ENCODE measurements at regions not wholly inside any gene's neighbourhood (a gene's known extent, or its start where the extent isn't known, plus 50 kb on each side); places are given as distances from the start of the nearest gene placed in this dataset.

GRCh38 chr5:101385276-101385675 lies 482.2 kb upstream of the ST8SIA4 start:
- H3K4me3 Mint-ChIP-seq, result no peak overlapping the region

DNA sequence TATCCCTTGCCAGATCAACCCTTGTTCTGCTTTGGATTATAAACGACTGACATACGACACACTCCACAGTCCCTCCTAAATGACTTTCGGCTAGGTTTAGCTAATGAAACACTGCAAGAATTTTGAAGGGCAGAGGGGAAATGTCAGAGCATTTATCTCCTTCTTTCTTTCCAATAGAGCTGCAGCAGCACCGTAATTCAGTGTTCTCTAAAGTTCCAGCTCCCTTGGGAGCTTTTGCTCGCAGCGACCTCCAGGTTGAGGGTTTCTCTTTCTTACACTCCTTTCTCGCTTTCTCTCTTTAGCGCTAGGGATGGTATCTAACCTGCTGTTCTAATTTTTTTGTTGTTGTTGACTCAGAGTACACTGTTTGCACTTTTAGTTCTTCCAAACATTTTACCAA lies 467.1 kb upstream of the ST8SIA4 start:
- peaks cover 13% of the 10 kb centered on the region for H3K4me1 Mint-ChIP-seq
- H3K27me3 Mint-ChIP-seq (ENCODE audit: low read depth), result no peaks in the 10 kb centered on the region
- no peak for DNase-seq (ENCODE audit: low read depth, low spot score)

More at GRCh38 chr5:101385276-101385675, 482.2 kb upstream of the ST8SIA4 start:
- Mint-ChIP-seq H3K36me3 (ENCODE audit: low read depth) (no peaks in the 10 kb centered on the region), H3K9me3 (no peaks in the 10 kb centered on the region), H3K27me3 (ENCODE audit: low read depth) (no peaks in the 10 kb centered on the region), H3K27ac (ENCODE audit: unreplicated experiment) (no peak overlapping the region), H3K4me1 (peaks cover 3% of the 10 kb centered on the region)
- TF ChIP-seq, protein P1, sequence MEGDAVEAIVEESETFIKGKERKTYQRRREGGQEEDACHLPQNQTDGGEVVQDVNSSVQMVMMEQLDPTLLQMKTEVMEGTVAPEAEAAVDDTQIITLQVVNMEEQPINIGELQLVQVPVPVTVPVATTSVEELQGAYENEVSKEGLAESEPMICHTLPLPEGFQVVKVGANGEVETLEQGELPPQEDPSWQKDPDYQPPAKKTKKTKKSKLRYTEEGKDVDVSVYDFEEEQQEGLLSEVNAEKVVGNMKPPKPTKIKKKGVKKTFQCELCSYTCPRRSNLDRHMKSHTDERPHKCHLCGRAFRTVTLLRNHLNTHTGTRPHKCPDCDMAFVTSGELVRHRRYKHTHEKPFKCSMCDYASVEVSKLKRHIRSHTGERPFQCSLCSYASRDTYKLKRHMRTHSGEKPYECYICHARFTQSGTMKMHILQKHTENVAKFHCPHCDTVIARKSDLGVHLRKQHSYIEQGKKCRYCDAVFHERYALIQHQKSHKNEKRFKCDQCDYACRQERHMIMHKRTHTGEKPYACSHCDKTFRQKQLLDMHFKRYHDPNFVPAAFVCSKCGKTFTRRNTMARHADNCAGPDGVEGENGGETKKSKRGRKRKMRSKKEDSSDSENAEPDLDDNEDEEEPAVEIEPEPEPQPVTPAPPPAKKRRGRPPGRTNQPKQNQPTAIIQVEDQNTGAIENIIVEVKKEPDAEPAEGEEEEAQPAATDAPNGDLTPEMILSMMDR (conservative IDR thresholded peaks at IDR 0.05), result no peak
- DNase-seq (ENCODE audit: low read depth, low spot score), result no peak

GRCh38 chr5:101364469-101364868 lies 461.4 kb upstream of the ST8SIA4 start:
- Mint-ChIP-seq H3K27me3 (ENCODE audit: low read depth) (no peaks in the 10 kb centered on the region), H3K4me3 (no peak overlapping the region), H3K27ac (ENCODE audit: unreplicated experiment) (no peak overlapping the region), H3K4me1 (peaks cover 19% of the 10 kb centered on the region), H3K36me3 (ENCODE audit: low read depth) (no peaks in the 10 kb centered on the region), H3K9me3 (no peaks in the 10 kb centered on the region)
- DNase-seq (ENCODE audit: low read depth, low spot score), result no peak
- TF ChIP-seq, protein P1 (conservative IDR thresholded peaks at IDR 0.05), result no peak

More for the DNA sequence above, 467.1 kb upstream of the ST8SIA4 start:
- H3K4me3 Mint-ChIP-seq, result no peak overlapping the region
- TF ChIP-seq, protein P1 (conservative IDR thresholded peaks at IDR 0.05), result no peak
- H3K9me3 Mint-ChIP-seq, result no peaks in the 10 kb centered on the region
- H3K36me3 Mint-ChIP-seq (ENCODE audit: low read depth), result no peaks in the 10 kb centered on the region
- no peak overlapping the region for H3K27ac Mint-ChIP-seq (ENCODE audit: unreplicated experiment)

DNA sequence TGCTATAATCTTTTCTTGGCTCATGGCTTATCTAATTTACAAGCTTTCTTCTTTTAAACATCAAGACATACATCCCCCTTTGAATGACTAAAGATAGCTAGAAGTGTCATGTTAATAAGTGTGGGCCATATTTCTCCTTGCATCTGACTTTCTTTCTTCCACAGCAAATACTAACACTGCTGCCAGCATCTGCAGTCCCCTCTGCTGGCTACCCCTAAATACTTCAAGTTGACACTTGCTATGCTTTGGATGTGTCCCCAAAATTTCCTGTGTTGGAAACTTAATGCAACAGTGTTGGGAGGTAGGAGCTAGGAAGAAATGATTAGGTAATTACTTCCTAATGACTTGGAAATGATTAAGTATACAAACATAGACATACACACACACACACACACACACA lies 459.0 kb upstream of the ST8SIA4 start:
- TF ChIP-seq, protein P1 (conservative IDR thresholded peaks at IDR 0.05), result no peak
- Mint-ChIP-seq H3K4me1 (peaks cover 16% of the 10 kb centered on the region), H3K9me3 (no peaks in the 10 kb centered on the region), H3K4me3 (no peak overlapping the region), H3K27ac (ENCODE audit: unreplicated experiment) (no peak overlapping the region), H3K36me3 (ENCODE audit: low read depth) (no peaks in the 10 kb centered on the region), H3K27me3 (ENCODE audit: low read depth) (no peaks in the 10 kb centered on the region)
- DNase-seq (ENCODE audit: low read depth, low spot score), result no peak

DNA sequence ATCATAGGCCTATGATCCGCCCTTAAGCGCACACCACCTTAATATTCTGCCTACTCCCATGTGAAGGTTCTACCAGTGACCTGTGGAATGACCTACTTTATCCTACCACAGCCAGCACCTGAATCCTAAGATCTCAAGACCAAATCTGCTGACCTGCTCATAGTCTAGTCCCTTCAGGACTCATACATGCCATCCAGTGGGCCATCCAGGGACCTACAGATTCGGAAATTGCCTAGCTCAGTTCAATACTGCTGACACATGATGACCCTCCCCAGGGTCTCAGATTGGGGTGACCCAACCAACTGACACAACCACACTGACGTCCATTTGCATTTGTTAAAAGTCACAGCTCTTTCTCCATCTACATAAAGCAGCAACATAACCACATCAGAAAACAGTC lies 443.8 kb upstream of the ST8SIA4 start:
- no peak overlapping the region for H3K27ac Mint-ChIP-seq (ENCODE audit: unreplicated experiment)
- TF ChIP-seq, protein P1 (conservative IDR thresholded peaks at IDR 0.05), result no peak
- H3K4me3 Mint-ChIP-seq, result no peak overlapping the region
- DNase-seq (ENCODE audit: low read depth, low spot score), result no peak
- H3K36me3 Mint-ChIP-seq (ENCODE audit: low read depth), result no peaks in the 10 kb centered on the region
- no peaks in the 10 kb centered on the region for H3K27me3 Mint-ChIP-seq (ENCODE audit: low read depth)
- no peaks in the 10 kb centered on the region for H3K4me1 Mint-ChIP-seq
- peaks cover 9% of the 10 kb centered on the region for H3K9me3 Mint-ChIP-seq

- H3K9me3 Mint-ChIP-seq, result peaks cover 9% of the 10 kb centered on the region
- H3K4me3 Mint-ChIP-seq, result no peak overlapping the region
- no peaks in the 10 kb centered on the region for H3K36me3 Mint-ChIP-seq (ENCODE audit: low read depth)
- DNase-seq (ENCODE audit: low read depth, low spot score), result no peak
- no peaks in the 10 kb centered on the region for H3K4me1 Mint-ChIP-seq
- H3K27ac Mint-ChIP-seq (ENCODE audit: unreplicated experiment), result no peak overlapping the region
- H3K27me3 Mint-ChIP-seq (ENCODE audit: low read depth), result no peaks in the 10 kb centered on the region
- TF ChIP-seq, protein P1 (conservative IDR thresholded peaks at IDR 0.05), result no peak
Observed at GRCh38 chr5:101346447-101346846, 443.4 kb upstream of the ST8SIA4 start.
